ENCODE measurements at regions not wholly inside any gene's neighbourhood (a gene's known extent, or its start where the extent isn't known, plus 50 kb on each side); places are given as distances from the start of the nearest gene placed in this dataset.
"Not testable (repeated sequence)": the region's sequence is repeated elsewhere in the genome, so short reads cannot be mapped to it uniquely, and the experiment has no call there.

GRCh38 chr21:38900499-38900898, 94.8 kb downstream of the ETS2 start:
- DNase-seq (ENCODE audit: low read depth in 1 of 2, low spot score in 1 of 2): no peak
- no peak for TF ChIP-seq SPI1 (IDR thresholded peaks at IDR 0.05; ENCODE audit: borderline replicate concordance, low read depth)
- no peak for TF ChIP-seq CTCF (IDR thresholded peaks at IDR 0.05; ENCODE audit: insufficient read depth, low read length)
- no peak for TF ChIP-seq REST (IDR thresholded peaks at IDR 0.05; ENCODE audit: insufficient replicate concordance, low read depth)
- TF ChIP-seq POLR2AphosphoS5 (IDR thresholded peaks at IDR 0.05; ENCODE audit: low read depth): no peak
- no peak for TF ChIP-seq GABPA (IDR thresholded peaks at IDR 0.05; ENCODE audit: low read depth)
- Histone ChIP-seq H3K4me3 (replicated peaks; ENCODE audit: insufficient read depth, low read length) (no peak overlapping the region), H3K27me3 (ENCODE audit: insufficient read depth, poor library complexity, severe bottlenecking) (no peaks in the 10 kb centered on the region), H3K27ac (replicated peaks) (no peak overlapping the region)

GRCh38 chr21:38899985-38900384, 94.3 kb downstream of the ETS2 start:
- not testable (repeated sequence) for H3K27me3 ChIP-seq (ENCODE audit: insufficient read depth, poor library complexity, severe bottlenecking)

GRCh38 chr21:38899277-38899947, 93.7 kb downstream of the ETS2 start:
- DNase-seq (ENCODE audit: low read depth in 1 of 2, low spot score in 1 of 2): no peak
- TF ChIP-seq POLR2AphosphoS5 (IDR thresholded peaks at IDR 0.05; ENCODE audit: low read depth) (no peak), CTCF (IDR thresholded peaks at IDR 0.05; ENCODE audit: insufficient read depth, low read length) (no peak), REST (IDR thresholded peaks at IDR 0.05; ENCODE audit: insufficient replicate concordance, low read depth) (no peak), SPI1 (IDR thresholded peaks at IDR 0.05; ENCODE audit: borderline replicate concordance, low read depth) (no peak), GABPA (IDR thresholded peaks at IDR 0.05; ENCODE audit: low read depth) (no peak)
- H3K4me3 ChIP-seq (replicated peaks; ENCODE audit: insufficient read depth, low read length): no peak overlapping the region

More at GRCh38 chr21:38899985-38900384, 94.3 kb downstream of the ETS2 start:
- not testable (repeated sequence) for H3K27ac ChIP-seq (replicated peaks); DNase-seq (ENCODE audit: low read depth in 1 of 2, low spot score in 1 of 2); H3K4me3 ChIP-seq (replicated peaks; ENCODE audit: insufficient read depth, low read length)

GRCh38 chr21:38898422-38899096, 92.8 kb downstream of the ETS2 start:
- no peak overlapping the region for H3K4me3 ChIP-seq (replicated peaks; ENCODE audit: insufficient read depth, low read length)
- no peak for DNase-seq (ENCODE audit: low read depth in 1 of 2, low spot score in 1 of 2)
- no peak overlapping the region for H3K27ac ChIP-seq (replicated peaks)
- TF ChIP-seq GABPA (IDR thresholded peaks at IDR 0.05; ENCODE audit: low read depth) (no peak), CTCF (IDR thresholded peaks at IDR 0.05; ENCODE audit: insufficient read depth, low read length) (no peak), SPI1 (IDR thresholded peaks at IDR 0.05; ENCODE audit: borderline replicate concordance, low read depth) (no peak), REST (IDR thresholded peaks at IDR 0.05; ENCODE audit: insufficient replicate concordance, low read depth) (no peak), POLR2AphosphoS5 (IDR thresholded peaks at IDR 0.05; ENCODE audit: low read depth) (no peak)
- no peaks in the 10 kb centered on the region for H3K27me3 ChIP-seq (ENCODE audit: insufficient read depth, poor library complexity, severe bottlenecking)

More at GRCh38 chr21:38899277-38899947, 93.7 kb downstream of the ETS2 start:
- no peaks in the 10 kb centered on the region for H3K27me3 ChIP-seq (ENCODE audit: insufficient read depth, poor library complexity, severe bottlenecking)
- no peak overlapping the region for H3K27ac ChIP-seq (replicated peaks)

Measured in HL-60 (cell line).